WERI-Rb-1 (cell line): ENCODE measurements at regions not wholly inside any gene's neighbourhood (a gene's known extent, or its start where the extent isn't known, plus 50 kb on each side); places are given as distances from the start of the nearest gene placed in this dataset.

Experiments used
- DNase-seq: peaks from one replicate; pipeline ENCODE4 v3.0.0-alpha.2; 2020
- H3K27ac ChIP-seq: fragments of 250-450 bp; sonication (Bioruptor Pico); 2 replicates; pipeline ENCODE4 v1.5.1; 2020; ENCODE audit warnings: mild to moderate bottlenecking, moderate library complexity
- H3K27me3 ChIP-seq: fragments of 250-450 bp; sonication (Bioruptor Pico); 2 replicates; pipeline ENCODE4 v1.5.1; 2021; ENCODE audit warnings: mild to moderate bottlenecking, low read depth, moderate library complexity; ENCODE audit not compliant: insufficient read depth, severe bottlenecking
- H3K36me3 ChIP-seq: fragments of 250-450 bp; sonication (Bioruptor Pico); 2 replicates; pipeline ENCODE4 v1.5.1; 2020; ENCODE audit warnings: mild to moderate bottlenecking, moderate library complexity
- H3K4me3 ChIP-seq: 2 replicates; pipeline ENCODE4 v1.5.1; 2011; ENCODE audit warnings: low read depth, mild to moderate bottlenecking, control low read depth, low read length
- H3K9me3 ChIP-seq: fragments of 250-450 bp; sonication (Bioruptor Pico); 2 replicates; pipeline ENCODE4 v1.5.1; 2021; ENCODE audit warnings: mild to moderate bottlenecking, moderate library complexity; ENCODE audit not compliant: severe bottlenecking
- TF ChIP-seq, protein P1 (sequence below): IDR thresholded peaks from 2 replicates; pipeline ENCODE4 v1.5.1; 2011; ENCODE audit warnings: low read depth, mild to moderate bottlenecking, control low read depth, inconsistent platforms, low read length

DNA sequence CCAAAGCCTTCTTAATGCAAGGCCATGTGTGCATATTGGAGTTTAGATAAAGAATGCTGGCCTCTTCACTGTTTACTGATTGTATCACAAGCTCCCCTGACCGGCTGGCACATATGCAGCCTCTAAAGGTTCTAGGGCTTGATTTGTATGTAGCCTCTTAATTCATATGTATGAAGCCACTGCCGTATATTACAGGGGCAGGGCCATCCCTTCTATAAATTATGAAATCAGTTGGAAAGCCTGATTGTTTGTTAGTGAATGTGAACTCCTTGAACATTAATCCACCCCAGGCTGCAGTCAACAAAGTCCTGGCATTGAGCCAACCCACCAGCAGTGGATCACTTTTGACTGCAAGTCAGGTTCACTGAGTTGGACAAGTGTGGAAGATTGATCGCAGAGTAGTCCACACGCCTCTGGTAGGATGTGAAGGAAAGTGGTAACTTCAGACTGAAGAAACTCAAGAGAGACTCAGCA, 61.6 kb upstream of the PARD3B start:
- TF ChIP-seq, protein P1, sequence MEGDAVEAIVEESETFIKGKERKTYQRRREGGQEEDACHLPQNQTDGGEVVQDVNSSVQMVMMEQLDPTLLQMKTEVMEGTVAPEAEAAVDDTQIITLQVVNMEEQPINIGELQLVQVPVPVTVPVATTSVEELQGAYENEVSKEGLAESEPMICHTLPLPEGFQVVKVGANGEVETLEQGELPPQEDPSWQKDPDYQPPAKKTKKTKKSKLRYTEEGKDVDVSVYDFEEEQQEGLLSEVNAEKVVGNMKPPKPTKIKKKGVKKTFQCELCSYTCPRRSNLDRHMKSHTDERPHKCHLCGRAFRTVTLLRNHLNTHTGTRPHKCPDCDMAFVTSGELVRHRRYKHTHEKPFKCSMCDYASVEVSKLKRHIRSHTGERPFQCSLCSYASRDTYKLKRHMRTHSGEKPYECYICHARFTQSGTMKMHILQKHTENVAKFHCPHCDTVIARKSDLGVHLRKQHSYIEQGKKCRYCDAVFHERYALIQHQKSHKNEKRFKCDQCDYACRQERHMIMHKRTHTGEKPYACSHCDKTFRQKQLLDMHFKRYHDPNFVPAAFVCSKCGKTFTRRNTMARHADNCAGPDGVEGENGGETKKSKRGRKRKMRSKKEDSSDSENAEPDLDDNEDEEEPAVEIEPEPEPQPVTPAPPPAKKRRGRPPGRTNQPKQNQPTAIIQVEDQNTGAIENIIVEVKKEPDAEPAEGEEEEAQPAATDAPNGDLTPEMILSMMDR: no peak
- no peak overlapping the region for H3K27ac ChIP-seq
- H3K27me3 ChIP-seq: no peaks in the 10 kb centered on the region
- H3K36me3 ChIP-seq: no peaks in the 10 kb centered on the region
- no peak for DNase-seq
- no peaks in the 10 kb centered on the region for H3K9me3 ChIP-seq
- no peak overlapping the region for H3K4me3 ChIP-seq

GRCh38 chr2:204486321-204486720, 59.0 kb upstream of the PARD3B start:
- Histone ChIP-seq H3K9me3 (no peaks in the 10 kb centered on the region), H3K4me3 (no peak overlapping the region), H3K36me3 (no peaks in the 10 kb centered on the region), H3K27ac (no peak overlapping the region), H3K27me3 (no peaks in the 10 kb centered on the region)
- TF ChIP-seq, protein P1: no peak
- no peak for DNase-seq

- TF ChIP-seq, protein P1: no peak
- DNase-seq: no peak
- Histone ChIP-seq H3K27ac (no peak overlapping the region), H3K36me3 (no peaks in the 10 kb centered on the region), H3K4me3 (no peak overlapping the region), H3K9me3 (no peaks in the 10 kb centered on the region), H3K27me3 (no peaks in the 10 kb centered on the region)
Measured at GRCh38 chr2:204486805-204487204, 58.5 kb upstream of the PARD3B start.

DNA sequence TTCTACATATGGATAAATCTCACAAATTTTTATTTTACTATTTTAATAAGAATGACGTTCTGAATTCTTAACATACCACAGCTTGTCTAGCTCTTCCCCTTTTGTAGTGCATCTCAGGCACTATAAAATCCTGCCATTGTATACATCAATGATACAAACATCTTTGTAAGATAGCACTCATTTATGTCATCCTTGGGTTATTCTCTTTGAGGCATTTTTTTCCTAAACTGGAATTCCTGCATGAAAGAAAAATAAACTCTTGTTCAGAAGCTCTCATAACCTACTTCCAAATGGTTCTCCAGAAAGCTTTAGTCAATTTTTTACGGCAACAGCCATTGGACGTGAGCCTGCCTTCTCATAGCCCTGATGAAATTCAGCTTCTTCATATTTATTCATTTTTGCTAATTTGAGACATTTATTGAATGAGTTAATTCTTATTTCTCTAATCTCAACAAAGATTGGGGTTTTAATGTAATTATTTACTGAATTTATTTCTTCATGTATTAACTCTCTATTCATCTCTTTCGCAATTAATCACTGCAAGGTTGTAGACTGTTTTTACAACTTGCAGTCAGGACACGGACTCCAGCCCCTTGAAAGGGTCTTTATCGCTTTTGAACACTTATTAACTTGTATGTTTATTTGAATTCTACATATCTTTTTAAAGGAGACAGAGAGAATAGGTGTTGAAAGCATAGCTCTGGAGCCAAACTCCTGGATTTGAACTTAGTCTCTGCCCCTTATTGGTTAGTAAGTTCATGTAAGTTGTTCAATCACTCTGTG, 57.6 kb upstream of the PARD3B start:
- TF ChIP-seq, protein P1: no peak
- no peak for DNase-seq
- no peaks in the 10 kb centered on the region for H3K9me3 ChIP-seq
- no peak overlapping the region for H3K4me3 ChIP-seq
- H3K27ac ChIP-seq: no peak overlapping the region
- no peaks in the 10 kb centered on the region for H3K36me3 ChIP-seq
- H3K27me3 ChIP-seq: no peaks in the 10 kb centered on the region

DNA sequence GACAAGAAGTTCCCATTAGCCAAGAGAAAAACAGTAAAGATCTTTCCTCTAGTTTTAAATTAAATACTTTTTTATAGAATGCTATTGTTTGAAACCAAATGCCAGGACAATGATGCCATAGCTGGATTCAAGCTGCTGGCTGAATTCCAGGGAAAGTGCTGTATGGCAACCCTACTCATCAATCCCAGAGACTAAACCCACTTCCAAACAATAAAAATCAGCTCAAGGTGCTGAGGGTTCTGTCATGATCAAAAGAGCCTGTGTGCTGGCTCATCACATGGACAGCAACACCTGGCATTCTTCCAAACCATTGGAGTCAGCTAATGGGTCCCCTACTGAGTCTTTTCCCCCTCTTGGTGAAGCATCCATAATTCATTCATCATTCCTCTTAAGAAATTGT, 53.7 kb upstream of the PARD3B start:
- Histone ChIP-seq H3K27me3 (no peaks in the 10 kb centered on the region), H3K4me3 (no peak overlapping the region), H3K9me3 (no peaks in the 10 kb centered on the region), H3K27ac (no peak overlapping the region), H3K36me3 (no peaks in the 10 kb centered on the region)
- DNase-seq: no peak
- TF ChIP-seq, protein P1: no peak

GRCh38 chr2:204492417-204492816, 52.9 kb upstream of the PARD3B start:
- no peaks in the 10 kb centered on the region for H3K36me3 ChIP-seq
- H3K9me3 ChIP-seq: no peaks in the 10 kb centered on the region
- no peak overlapping the region for H3K4me3 ChIP-seq
- no peak overlapping the region for H3K27ac ChIP-seq
- TF ChIP-seq, protein P1: no peak
- no peak for DNase-seq
- H3K27me3 ChIP-seq: no peaks in the 10 kb centered on the region
